ENCODE measurements at regions not wholly inside any gene's neighbourhood (a gene's known extent, or its start where the extent isn't known, plus 50 kb on each side); places are given as distances from the start of the nearest gene placed in this dataset.

DNA sequence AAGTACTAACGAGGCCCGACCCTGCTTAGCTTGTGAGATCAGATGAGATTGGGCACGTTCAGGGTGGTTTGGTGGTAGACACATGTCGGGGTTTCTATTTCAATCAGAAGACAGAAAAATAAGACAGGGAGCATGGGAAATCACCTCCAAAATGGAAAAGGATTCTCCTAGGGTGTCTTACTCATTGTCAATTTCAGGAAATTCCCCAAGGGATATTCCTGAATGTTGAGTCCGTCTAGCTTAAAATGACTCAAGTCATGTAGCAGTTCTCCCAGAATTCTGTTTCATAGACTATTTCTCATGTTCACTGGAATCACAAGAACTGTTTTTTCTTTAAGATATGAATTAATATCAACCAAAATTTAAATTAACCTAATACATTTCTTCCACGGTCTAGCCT, 380.1 kb downstream of the EFNB2 start:
- TF ChIP-seq CTCF (conservative IDR thresholded peaks at IDR 0.05; ENCODE audit: low read depth, low read length), result no peak
- Histone ChIP-seq H3K27ac (no peak overlapping the region), H2AFZ (ENCODE audit: low read depth) (no peak overlapping the region), H3K79me2 (ENCODE audit: insufficient read depth, low read depth) (no peaks in the 10 kb centered on the region), H3K36me3 (ENCODE audit: insufficient read depth) (no peaks in the 10 kb centered on the region), H3K27me3 (ENCODE audit: insufficient read depth, low read depth) (no peaks in the 10 kb centered on the region), H3K4me1 (ENCODE audit: low read depth, poor library complexity, severe bottlenecking) (no peaks in the 10 kb centered on the region), H3K9ac (no peak overlapping the region), H4K20me1 (ENCODE audit: insufficient read depth) (no peaks in the 10 kb centered on the region), H3K4me3 (IDR thresholded peaks at IDR 0.05; ENCODE audit: insufficient read depth, low read depth, low read length) (no peak overlapping the region), H3K4me2 (no peak overlapping the region)

DNA sequence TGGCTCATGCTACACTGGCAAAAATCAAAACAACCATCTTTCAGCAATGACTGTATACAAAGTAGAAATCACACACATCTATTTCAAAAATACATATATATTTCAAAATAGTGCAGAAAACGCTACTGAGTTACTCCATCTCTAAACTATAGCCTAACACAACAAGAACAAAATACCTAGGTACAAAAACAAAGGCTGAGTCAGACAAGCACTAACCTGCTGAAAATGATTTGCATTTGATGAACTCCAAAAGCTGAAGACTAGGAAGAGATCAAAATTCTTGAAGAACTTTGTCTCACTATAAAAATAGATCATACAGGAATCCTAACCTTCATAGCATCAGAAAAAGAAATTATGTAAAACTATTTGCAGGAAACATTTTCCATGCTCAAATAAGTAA, 381.6 kb downstream of the EFNB2 start:
- Histone ChIP-seq H3K4me3 (IDR thresholded peaks at IDR 0.05; ENCODE audit: insufficient read depth, low read depth, low read length) (no peak overlapping the region), H3K4me1 (ENCODE audit: low read depth, poor library complexity, severe bottlenecking) (no peaks in the 10 kb centered on the region), H3K36me3 (ENCODE audit: insufficient read depth) (no peaks in the 10 kb centered on the region), H3K9ac (no peak overlapping the region), H3K79me2 (ENCODE audit: insufficient read depth, low read depth) (no peaks in the 10 kb centered on the region), H3K27ac (no peak overlapping the region), H3K4me2 (no peak overlapping the region), H3K27me3 (ENCODE audit: insufficient read depth, low read depth) (no peaks in the 10 kb centered on the region), H2AFZ (ENCODE audit: low read depth) (no peak overlapping the region), H4K20me1 (ENCODE audit: insufficient read depth) (no peaks in the 10 kb centered on the region)
- no peak for TF ChIP-seq CTCF (conservative IDR thresholded peaks at IDR 0.05; ENCODE audit: low read depth, low read length)

DNA sequence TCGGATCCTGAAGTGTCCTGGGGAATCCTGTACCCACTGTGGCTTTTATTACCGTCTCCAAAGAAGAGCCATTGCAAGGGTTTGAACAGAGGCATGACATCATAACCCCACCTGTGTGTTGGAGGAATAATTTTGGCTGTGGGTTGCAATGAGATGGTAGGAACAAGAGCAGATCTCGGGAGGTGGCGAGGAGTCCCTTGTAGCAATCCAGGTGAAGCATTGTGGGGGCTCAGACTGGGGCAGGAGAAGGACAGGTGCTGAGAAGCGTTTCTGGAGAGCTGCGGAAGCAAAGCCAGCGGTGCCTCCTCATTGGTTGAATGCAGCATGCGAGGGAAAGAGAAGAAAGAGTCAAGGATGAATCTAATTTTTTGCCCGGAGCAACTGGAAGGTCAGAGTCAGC, 382.4 kb downstream of the EFNB2 start:
- Histone ChIP-seq H3K36me3 (ENCODE audit: insufficient read depth) (no peaks in the 10 kb centered on the region), H2AFZ (ENCODE audit: low read depth) (no peak overlapping the region), H4K20me1 (ENCODE audit: insufficient read depth) (no peaks in the 10 kb centered on the region), H3K9ac (no peak overlapping the region), H3K79me2 (ENCODE audit: insufficient read depth, low read depth) (no peaks in the 10 kb centered on the region), H3K4me1 (ENCODE audit: low read depth, poor library complexity, severe bottlenecking) (no peaks in the 10 kb centered on the region), H3K27ac (no peak overlapping the region), H3K27me3 (ENCODE audit: insufficient read depth, low read depth) (no peaks in the 10 kb centered on the region), H3K4me2 (no peak overlapping the region), H3K4me3 (IDR thresholded peaks at IDR 0.05; ENCODE audit: insufficient read depth, low read depth, low read length) (no peak overlapping the region)
- no peak for TF ChIP-seq CTCF (conservative IDR thresholded peaks at IDR 0.05; ENCODE audit: low read depth, low read length)

- Histone ChIP-seq H4K20me1 (ENCODE audit: insufficient read depth) (no peaks in the 10 kb centered on the region), H3K36me3 (ENCODE audit: insufficient read depth) (no peaks in the 10 kb centered on the region), H3K79me2 (ENCODE audit: insufficient read depth, low read depth) (no peaks in the 10 kb centered on the region), H3K4me1 (ENCODE audit: low read depth, poor library complexity, severe bottlenecking) (no peaks in the 10 kb centered on the region), H2AFZ (ENCODE audit: low read depth) (no peak overlapping the region), H3K4me2 (no peak overlapping the region), H3K27me3 (ENCODE audit: insufficient read depth, low read depth) (no peaks in the 10 kb centered on the region), H3K9ac (no peak overlapping the region), H3K27ac (no peak overlapping the region), H3K4me3 (IDR thresholded peaks at IDR 0.05; ENCODE audit: insufficient read depth, low read depth, low read length) (no peak overlapping the region)
- no peak for TF ChIP-seq CTCF (conservative IDR thresholded peaks at IDR 0.05; ENCODE audit: low read depth, low read length)
Observed at GRCh38 chr13:106152047-106152446, 383.4 kb downstream of the EFNB2 start.

Data from KMS-11 (cell line).